LHCN-M2 (cell line): ENCODE measurements at regions not wholly inside any gene's neighbourhood (a gene's known extent, or its start where the extent isn't known, plus 50 kb on each side); places are given as distances from the start of the nearest gene placed in this dataset.
"Not testable (repeated sequence)": the region's sequence is repeated elsewhere in the genome, so short reads cannot be mapped to it uniquely, and the experiment has no call there.

ENCODE experiments used
- DNase-seq: peaks from one replicate; pipeline ENCODE4 v3.0.0-alpha.2; 2012; ENCODE audit warnings: low read depth

- no peak for DNase-seq
Observed at GRCh38 chr12:97005174-97005573, 98.1 kb downstream of the NEDD1 start.

DNA sequence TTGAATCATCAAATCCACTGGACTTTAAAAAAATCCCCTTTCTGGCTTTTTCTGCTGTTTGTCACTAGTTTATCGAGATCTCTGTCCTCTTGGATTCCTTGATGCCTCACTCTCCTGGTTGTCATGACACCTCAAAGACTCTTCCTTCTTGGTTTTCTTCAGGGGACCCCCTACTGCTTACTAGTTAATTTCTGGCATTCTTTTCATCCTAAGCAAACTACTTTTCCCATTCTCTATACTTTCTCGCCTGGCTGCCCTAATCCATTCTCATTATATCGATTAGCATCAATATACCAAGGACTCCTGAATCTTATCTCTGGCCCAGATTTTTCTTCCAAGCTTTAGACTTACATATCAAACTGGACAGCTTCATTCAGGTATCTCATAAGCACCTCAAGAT, 98.6 kb downstream of the NEDD1 start:
- DNase-seq = no peak

- no peak for DNase-seq
Observed at GRCh38 chr12:97006585-97006984, 99.5 kb downstream of the NEDD1 start.

GRCh38 chr12:97016163-97016562, 109.1 kb downstream of the NEDD1 start:
- DNase-seq = no peak

DNA sequence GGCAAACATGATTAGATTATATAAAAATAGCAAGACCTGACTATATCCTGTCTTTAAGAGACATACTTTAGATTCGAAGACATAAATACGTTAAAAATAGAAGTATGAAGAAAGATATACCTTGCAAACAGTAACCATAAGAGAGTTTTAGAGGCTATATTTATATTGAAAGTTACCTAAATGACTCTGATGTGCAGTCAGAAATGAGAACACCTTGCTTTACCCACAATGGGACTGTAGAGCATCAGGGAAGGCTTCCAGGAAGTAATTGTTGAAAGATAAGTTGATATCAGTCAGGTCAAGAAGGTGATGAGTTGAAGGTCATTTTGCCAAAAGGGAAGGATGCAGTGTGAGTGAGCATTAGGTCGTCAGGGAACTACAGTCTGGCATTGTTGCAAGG, 110.2 kb downstream of the NEDD1 start:
- no peak for DNase-seq

DNA sequence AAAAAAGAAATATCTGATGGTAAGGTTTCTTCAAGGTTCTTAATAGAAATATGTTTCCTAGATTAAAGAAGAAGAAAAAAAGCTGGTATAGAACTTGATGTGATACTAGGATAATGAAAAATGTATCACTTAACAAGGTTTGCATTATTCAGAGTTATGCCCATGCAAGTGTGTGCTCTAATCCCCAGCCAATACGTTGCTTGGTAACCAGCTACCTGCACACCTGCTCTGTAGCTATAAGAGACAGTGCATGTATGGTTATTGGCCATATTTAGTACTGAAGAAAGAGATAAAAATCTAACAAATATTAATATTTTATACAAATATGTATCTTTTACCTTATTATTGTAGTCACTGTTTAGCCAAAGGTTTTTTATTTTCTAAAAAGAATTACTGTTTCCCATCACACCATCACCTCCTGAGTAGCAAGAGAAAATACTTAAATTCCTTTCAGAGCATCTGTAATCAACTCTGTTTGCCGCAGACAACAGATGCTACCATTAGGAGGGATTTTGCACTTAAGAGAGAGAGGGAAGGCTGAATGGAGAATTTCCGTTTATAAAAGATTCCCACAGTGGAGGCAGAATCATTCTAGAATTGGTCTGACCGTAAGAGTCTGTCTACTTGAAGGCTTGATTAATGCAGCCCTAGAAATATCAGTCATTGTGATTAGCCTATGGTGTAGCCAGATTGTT, 115.6 kb downstream of the NEDD1 start:
- DNase-seq = no peak

GRCh38 chr12:97024393-97024792, 117.3 kb downstream of the NEDD1 start:
- DNase-seq = no peak

DNA sequence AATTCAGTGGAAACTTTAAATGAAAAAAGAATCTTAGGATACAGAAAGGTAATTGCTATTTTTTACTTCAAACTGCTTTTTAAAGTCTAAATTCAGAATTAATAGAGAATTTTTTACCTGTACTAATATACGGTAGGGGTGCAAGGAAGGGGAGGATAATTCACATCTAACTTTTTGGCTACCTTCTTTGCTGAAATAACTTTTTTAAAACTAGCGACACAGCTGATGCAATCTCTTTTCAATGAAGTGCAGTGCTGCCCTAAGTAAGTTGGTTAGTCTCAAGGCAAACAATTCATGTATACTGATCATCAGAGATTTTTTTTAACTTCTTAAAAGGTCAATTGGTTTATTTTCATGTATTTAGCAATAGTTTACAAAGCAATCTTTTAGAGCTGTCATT, 119.8 kb downstream of the NEDD1 start:
- no peak for DNase-seq

GRCh38 chr12:97027482-97027881, 120.4 kb downstream of the NEDD1 start:
- DNase-seq = no peak

DNA sequence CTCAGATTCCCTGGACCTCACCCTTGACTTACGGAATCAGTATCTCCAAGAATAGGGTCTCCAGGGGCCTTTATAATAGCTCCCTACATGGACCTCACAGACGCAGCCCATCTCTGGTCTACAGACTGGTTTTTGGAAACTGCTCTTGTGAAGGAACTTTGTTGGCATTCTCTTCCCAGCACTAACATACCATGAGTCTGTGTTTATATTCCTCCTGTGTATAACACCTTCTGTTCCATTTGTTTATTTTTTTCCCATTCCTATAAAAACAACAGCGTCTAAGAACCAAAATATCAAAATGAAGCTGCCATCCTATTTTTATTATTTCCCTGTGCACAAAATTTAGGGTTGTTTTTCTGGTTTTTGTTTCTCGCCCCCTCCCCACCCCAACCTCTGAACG, 131.1 kb downstream of the NEDD1 start:
- no peak for DNase-seq

- no peak for DNase-seq
Observed at GRCh38 chr12:97038834-97039233, 131.8 kb downstream of the NEDD1 start.

DNA sequence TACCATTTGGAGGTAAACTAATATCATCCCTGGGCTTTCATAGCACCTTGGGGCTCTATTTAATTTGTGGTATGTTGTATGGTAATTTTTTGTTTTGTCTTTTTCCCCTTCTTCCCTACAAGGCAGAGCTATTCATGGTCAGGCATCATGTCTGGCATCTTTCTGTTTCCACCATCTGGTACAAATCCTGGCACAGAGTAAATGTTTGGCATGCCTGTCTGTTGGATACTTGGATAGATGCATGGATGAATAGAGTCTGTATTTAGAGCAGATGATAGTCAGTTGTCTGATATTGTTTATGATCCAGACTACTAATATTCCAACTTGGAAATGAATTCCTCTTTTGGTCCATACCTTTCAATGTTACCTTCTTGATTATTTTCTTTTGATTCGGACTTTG, 139.8 kb downstream of the NEDD1 start:
- no peak for DNase-seq

DNA sequence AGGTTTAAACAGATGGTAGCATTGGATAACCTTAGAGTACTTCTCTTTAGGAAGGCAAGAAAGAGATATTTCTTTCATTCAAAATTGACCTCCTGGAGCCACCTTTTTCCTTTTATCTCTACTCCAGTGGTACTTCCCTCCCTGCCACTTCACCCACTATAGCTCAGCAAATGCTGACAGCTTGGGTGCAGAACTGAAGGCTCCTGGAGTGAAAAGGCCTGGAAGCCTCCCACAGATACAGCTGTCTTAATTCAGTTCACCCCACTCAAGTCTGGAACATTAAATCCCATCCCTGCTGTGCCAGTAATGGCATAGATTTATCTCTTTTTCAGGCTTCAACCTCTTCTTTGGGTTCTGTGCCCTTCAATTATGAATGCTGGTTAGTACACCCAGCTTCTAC, 140.3 kb downstream of the NEDD1 start:
- no peak for DNase-seq

- DNase-seq = no peak
Observed at GRCh38 chr12:97048421-97049035, 141.5 kb downstream of the NEDD1 start.

DNA sequence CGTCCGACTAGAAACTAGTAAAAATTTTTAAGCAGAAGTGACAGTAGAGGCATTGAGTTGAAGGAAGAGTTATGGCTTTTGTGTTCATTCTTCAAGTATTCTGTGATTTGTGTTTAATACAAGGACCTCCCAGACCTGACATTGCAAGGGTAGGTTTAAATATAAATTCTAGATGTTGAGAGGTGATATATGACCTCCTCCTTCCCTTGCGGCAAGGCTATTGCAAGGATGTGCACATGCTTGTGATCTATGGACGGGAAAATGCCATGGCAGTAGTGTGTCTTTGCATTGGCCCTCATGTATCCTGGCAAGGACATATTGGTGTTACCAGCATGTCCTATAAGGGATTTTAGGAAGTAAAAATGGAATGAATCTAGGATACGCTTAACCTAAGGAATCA, 143.5 kb downstream of the NEDD1 start:
- DNase-seq = no peak

GRCh38 chr12:97051341-97051740, 144.3 kb downstream of the NEDD1 start:
- DNase-seq = no peak

DNA sequence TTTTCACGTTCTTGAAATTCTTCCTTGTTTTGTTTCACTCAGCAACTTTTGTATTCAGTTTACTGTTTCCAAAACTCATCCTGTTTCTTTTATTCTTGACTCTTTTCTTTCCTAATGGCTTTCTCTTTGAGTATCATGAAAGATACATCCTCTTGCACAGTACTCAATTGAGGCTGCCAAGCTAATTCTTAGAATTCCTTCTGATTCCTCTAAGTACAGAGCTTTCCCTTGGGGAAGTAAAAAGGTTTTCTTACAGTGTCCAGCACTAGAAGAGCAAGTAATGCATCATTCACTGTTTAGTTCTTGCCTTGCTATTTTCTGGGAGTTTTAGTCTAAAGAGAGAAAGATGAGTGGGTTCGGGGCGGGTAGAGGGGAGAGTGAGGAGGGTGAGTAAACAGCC, 154.1 kb downstream of the NEDD1 start:
- DNase-seq = no peak

GRCh38 chr12:97063292-97063935, 156.4 kb downstream of the NEDD1 start:
- no peak for DNase-seq

GRCh38 chr12:97075161-97075933, 168.3 kb downstream of the NEDD1 start:
- no peak for DNase-seq

DNA sequence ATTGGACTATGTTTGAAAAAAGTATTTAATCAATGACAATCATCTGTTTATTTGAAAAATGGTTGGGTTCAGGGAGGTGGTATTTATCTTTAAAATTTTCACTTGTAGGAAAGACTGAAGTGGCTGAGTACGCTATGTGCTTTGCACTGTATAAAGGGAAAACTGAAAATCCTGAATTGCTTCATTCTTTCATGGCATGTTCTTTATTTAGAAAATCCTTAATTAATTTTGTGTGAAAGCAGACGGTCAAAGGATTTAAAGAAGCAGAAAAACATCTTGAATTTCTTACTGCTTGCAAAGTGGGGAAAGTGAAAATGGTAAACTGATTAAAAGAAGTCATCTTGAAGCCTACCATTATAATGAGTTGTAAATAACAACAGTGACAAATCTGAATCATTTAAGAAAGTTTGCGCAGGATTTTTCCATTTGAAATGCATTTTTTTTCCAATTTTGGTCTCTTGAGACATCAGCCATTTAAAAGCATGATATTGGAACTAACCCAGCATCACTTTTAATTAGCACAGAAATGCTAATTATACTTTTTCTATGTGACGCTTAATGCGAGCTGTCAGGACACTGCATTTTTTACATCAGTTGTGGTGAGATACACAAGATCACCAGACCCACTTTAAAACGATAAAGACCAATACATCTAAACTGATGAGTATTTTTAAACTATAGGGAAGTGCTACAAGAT, 169.0 kb downstream of the NEDD1 start:
- DNase-seq = no peak

- DNase-seq = not testable (repeated sequence)
Observed at GRCh38 chr12:97076912-97077311, 169.9 kb downstream of the NEDD1 start.

DNA sequence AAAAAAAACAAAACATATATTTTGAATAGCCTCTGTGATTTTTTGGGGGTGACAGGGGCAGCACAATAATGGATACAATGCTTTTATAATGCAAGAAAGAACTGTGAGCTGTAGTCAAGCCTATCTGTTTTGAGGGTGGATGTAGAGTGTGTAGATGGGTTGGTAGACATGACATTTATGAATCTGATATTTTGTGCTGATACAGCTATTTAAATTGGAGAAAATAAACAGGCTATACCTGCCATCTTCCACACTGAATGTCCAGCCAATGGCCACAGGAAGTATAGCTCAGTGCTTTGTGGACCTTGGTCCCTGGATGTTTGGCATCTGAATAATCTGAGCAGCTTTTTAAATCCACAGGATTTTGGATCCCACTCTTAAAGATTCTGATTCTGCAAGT, 175.0 kb downstream of the NEDD1 start:
- no peak for DNase-seq
